Choroid plexus epithelial cell (primary cell): ENCODE measurements at regions not wholly inside any gene's neighbourhood (a gene's known extent, or its start where the extent isn't known, plus 50 kb on each side); places are given as distances from the start of the nearest gene placed in this dataset.
A peak's percentile ranks its signal among the peaks of the same experiment; 100 is the strongest.

Experiments
- DNase-seq: peaks from one replicate; pipeline ENCODE4 v3.0.0-alpha.2; 2010; ENCODE audit warnings: low read depth
- H3K4me3 ChIP-seq: 2 replicates; pipeline ENCODE4 v1.5.1; 2011; ENCODE audit warnings: low read depth, mild to moderate bottlenecking, control low read depth, low read length, moderate library complexity
- CTCF ChIP-seq: conservative IDR thresholded peaks from 2 replicates; pipeline ENCODE4 v1.5.1; 2011; ENCODE audit warnings: low read depth, mild to moderate bottlenecking, control low read depth, inconsistent platforms, low read length, moderate library complexity

GRCh38 chr3:27993051-27993450 lies 248.4 kb upstream of the CMC1 start:
- H3K4me3 ChIP-seq, result no peak overlapping the region
- TF ChIP-seq CTCF, result no peak
- DNase-seq, result no peak

- TF ChIP-seq CTCF, result no peak
- DNase-seq, result no peak
Measured at GRCh38 chr3:28000608-28001007, 240.8 kb upstream of the CMC1 start.

GRCh38 chr3:28008235-28008634 lies 233.2 kb upstream of the CMC1 start:
- TF ChIP-seq CTCF, result no peak
- no peak overlapping the region for H3K4me3 ChIP-seq
- no peak for DNase-seq

More at GRCh38 chr3:28000608-28001007, 240.8 kb upstream of the CMC1 start:
- no peak overlapping the region for H3K4me3 ChIP-seq

GRCh38 chr3:28012830-28013229 lies 228.6 kb upstream of the CMC1 start:
- TF ChIP-seq CTCF, result no peak
- no peak overlapping the region for H3K4me3 ChIP-seq
- DNase-seq, result peak; percentile 7

GRCh38 chr3:28013864-28014473 lies 227.4 kb upstream of the CMC1 start:
- no peak for DNase-seq
- no peak overlapping the region for H3K4me3 ChIP-seq
- no peak for TF ChIP-seq CTCF

GRCh38 chr3:28018925-28019718 lies 222.3 kb upstream of the CMC1 start:
- no peak for TF ChIP-seq CTCF
- no peak for DNase-seq
- H3K4me3 ChIP-seq, result no peak overlapping the region

GRCh38 chr3:28019740-28020139 lies 221.7 kb upstream of the CMC1 start:
- no peak for DNase-seq
- TF ChIP-seq CTCF, result no peak
- H3K4me3 ChIP-seq, result no peak overlapping the region
